IPS-15b (cell line): ENCODE measurements at regions not wholly inside any gene's neighbourhood (a gene's known extent, or its start where the extent isn't known, plus 50 kb on each side); places are given as distances from the start of the nearest gene placed in this dataset.

Experiments used
- H3K27me3 ChIP-seq: one replicate; pipeline ENCODE4 v1.6.1; 2013; ENCODE audit warnings: low read length; ENCODE audit not compliant: control insufficient read depth, insufficient read depth
- H3K36me3 ChIP-seq: one replicate; pipeline ENCODE4 v1.6.1; 2013; ENCODE audit warnings: low read length; ENCODE audit not compliant: control insufficient read depth, insufficient read depth
- H3K4me1 ChIP-seq: one replicate; pipeline ENCODE4 v1.6.1; 2013; ENCODE audit warnings: mild to moderate bottlenecking, low read length; ENCODE audit not compliant: control insufficient read depth, insufficient read depth
- H3K4me3 ChIP-seq: one replicate; pipeline ENCODE4 v1.5.1; 2013; ENCODE audit warnings: low read depth, low read length
- H3K9ac ChIP-seq: one replicate; pipeline ENCODE4 v1.6.1; 2013; ENCODE audit warnings: low read depth, mild to moderate bottlenecking, low read length
- H3K9me3 ChIP-seq: one replicate; pipeline ENCODE4 v1.6.1; 2013; ENCODE audit warnings: mild to moderate bottlenecking, low read length; ENCODE audit not compliant: control insufficient read depth, insufficient read depth

DNA sequence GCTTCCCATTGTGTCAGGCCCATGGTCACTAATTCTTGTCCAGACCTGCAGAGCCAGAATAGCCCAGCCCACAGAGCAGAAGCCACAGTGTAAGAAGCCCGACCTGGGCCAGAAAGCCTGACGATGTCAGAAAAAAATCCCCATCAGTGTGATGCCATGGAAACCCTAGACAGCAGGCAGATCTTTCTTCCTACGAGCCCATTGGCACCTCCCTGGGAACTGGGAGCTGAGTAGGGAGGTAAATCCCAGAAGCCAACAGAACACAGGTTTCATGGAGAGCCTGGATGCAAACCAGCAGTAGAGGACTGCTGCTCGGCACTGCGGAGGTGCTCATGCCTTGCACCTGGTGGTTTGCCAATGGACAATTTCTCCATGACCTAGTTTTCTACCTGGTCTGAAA, 82.2 kb upstream of the SLC22A16 start:
- peaks cover under 1% of the 10 kb centered on the region for H3K4me1 ChIP-seq
- no peak overlapping the region for H3K4me3 ChIP-seq
- no peaks in the 10 kb centered on the region for H3K27me3 ChIP-seq

DNA sequence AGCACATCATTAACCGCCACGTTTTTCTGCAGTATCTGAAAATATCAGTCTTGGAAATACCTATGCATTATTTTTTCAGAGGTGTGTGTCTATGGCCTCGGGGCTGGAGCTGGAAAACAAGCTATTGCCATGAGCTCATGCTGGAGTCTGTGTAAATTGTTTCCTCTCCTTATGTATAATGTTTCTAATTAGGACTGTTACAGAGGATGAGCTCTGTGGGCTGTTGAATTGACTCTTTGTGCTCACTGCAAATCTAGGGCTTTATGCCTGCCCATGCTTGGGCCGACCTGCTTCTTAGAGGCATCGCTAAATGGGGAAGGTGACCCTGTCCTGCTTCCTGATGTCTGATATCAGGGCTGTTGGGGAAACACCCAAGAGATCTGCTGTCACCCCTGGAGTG, 80.8 kb upstream of the SLC22A16 start:
- H3K4me3 ChIP-seq = no peak overlapping the region
- H3K9ac ChIP-seq = no peak overlapping the region
- H3K27me3 ChIP-seq = no peaks in the 10 kb centered on the region
- H3K4me1 ChIP-seq = no peaks in the 10 kb centered on the region
- no peaks in the 10 kb centered on the region for H3K36me3 ChIP-seq
- no peaks in the 10 kb centered on the region for H3K9me3 ChIP-seq

More for the DNA sequence above, 82.2 kb upstream of the SLC22A16 start:
- H3K9ac ChIP-seq = no peak overlapping the region
- H3K36me3 ChIP-seq = no peaks in the 10 kb centered on the region
- no peaks in the 10 kb centered on the region for H3K9me3 ChIP-seq

DNA sequence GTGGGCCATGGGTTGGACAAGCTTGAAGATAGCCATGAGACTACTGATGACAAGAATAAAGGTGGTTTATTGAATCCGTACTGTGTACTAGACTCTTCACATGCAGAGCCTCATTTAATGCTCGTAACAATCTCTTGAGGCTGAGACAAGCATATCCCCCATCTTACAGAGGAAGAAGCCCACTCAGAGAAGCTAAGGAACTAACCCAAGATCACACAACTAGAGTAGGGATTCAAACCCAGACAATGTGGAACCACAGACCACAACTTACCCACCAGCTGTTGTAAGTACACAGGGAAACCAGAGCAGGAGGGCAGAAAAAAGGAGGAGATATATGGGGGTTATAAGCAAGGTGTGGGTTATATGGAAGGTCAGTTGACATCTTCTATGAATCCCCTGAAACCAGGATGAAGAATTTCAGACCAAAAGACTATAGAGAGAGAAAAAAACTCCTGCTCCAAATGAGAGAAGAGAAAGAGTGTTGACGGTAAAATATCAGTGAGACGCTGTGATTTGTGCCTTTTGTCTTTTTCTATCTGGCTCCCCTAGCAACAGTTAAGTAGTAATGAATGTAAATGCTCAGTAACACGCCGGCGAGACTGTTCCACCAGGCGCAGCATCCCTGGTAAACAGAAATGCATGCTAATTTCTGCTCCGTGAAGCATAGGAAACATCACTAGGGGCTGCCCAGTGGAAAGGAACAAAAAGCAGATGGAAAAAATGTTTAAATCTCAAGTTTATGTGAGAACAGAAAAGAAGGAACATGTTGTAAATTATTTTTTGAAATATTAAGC, 80.1 kb upstream of the SLC22A16 start:
- no peaks in the 10 kb centered on the region for H3K9me3 ChIP-seq

DNA sequence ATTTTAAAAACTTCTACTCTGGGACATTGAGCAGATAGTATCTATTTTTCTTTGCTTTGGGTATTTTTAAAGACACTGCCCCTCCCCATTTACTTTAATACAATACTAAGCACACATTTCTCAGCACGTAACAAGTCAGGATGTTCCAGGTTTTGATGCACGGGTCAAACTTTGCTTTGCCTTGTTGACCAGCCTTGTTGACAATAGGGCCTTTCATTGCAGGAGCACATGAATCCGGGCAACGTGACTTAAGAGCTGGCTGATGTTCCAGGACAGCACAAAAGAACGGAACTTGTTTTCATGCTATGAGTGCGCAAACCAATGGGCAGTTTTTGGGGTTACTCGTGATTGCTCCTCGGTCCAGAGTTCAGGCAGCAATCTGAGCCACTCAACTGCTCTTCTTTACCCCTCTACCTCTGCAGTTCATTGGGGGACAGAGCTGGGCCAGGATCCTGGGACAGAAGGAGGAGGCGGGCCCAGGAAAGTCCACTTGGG, 78.6 kb upstream of the SLC22A16 start:
- no peak overlapping the region for H3K9ac ChIP-seq
- no peaks in the 10 kb centered on the region for H3K9me3 ChIP-seq
- H3K27me3 ChIP-seq = no peaks in the 10 kb centered on the region
- H3K36me3 ChIP-seq = no peaks in the 10 kb centered on the region
- H3K4me1 ChIP-seq = no peaks in the 10 kb centered on the region
- H3K4me3 ChIP-seq = no peak overlapping the region

More for the DNA sequence above, 80.1 kb upstream of the SLC22A16 start:
- Histone ChIP-seq H3K4me1 (no peaks in the 10 kb centered on the region), H3K4me3 (no peak overlapping the region), H3K9ac (no peak overlapping the region), H3K27me3 (no peaks in the 10 kb centered on the region), H3K36me3 (no peaks in the 10 kb centered on the region)

DNA sequence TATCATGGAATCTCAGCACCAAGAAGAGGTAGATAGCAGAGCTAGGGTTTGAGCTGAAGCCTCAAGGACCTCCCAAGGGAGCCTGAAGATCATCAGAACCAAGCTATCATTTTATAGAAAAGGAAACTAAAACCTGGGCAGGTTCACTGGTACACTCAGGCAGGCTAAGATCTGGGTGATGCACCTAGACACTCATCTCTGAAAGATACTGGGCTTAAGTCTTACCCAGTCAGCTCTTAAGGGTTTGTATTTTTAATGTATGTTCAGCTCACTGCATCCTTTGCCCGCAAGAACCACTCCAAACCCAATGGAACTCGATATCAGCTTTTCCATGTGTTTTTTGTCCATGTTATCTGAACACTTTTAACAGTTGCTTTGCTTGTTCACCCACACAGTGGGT, 78.0 kb upstream of the SLC22A16 start:
- Histone ChIP-seq H3K9me3 (no peaks in the 10 kb centered on the region), H3K27me3 (no peaks in the 10 kb centered on the region), H3K36me3 (no peaks in the 10 kb centered on the region), H3K4me3 (no peak overlapping the region), H3K9ac (no peak overlapping the region), H3K4me1 (no peaks in the 10 kb centered on the region)

DNA sequence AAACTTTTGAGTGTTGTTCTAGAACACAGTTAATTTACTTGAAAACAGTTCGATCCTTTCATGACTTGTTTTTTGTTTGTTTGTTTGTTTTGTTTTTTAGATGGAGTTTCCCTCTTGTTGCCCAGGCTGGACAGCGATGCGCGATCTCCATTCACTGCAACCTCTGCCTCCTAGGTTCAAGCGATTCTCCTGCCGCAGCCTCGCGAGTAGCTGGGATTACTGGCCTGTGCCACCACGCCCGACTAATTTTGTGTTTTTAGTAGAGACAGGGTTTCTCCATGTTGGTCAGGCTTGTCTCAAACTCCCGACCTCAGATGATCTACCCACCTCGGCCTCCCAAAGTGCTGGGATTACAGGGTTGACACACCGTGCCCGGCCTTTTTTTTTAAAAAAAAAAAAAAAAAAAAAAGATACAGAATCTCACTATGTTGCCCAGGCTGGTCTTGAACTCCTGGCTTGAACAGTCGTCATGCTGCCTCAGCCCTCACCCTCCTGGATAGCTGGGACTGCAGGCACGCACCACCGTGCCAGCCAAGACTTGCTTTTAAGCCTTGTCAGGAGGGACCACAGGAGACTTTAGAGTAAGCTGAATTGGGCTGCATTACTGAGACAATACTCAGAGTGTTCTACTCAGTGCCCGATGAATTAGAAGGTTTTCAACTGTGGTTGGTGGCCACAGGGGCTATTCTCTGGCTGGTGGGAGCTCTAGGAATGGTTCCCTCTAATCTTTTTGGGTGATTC, 76.7 kb upstream of the SLC22A16 start:
- no peaks in the 10 kb centered on the region for H3K9me3 ChIP-seq
- no peaks in the 10 kb centered on the region for H3K4me1 ChIP-seq
- H3K27me3 ChIP-seq = no peaks in the 10 kb centered on the region
- no peak overlapping the region for H3K4me3 ChIP-seq
- no peaks in the 10 kb centered on the region for H3K36me3 ChIP-seq
- H3K9ac ChIP-seq = no peak overlapping the region

DNA sequence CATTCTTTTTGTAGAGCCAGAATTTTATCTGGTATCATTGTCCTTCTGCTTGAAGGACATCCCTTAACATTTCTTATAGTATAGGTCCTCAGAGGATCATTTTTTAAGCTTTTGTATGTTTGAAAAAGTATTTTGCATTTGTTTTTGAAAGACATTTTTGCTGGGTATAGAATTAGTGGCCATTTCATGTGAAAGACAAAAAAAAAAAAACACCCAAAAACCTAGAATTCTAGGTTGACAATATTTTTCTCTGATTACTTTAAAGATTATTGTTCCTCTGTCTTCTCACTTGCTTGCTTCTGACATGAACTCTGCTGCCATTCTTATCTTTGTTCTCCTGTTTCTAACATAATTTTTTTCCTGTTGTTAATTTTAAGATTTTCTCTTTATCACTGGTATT, 75.7 kb upstream of the SLC22A16 start:
- H3K4me3 ChIP-seq = no peak overlapping the region
- no peaks in the 10 kb centered on the region for H3K36me3 ChIP-seq
- no peak overlapping the region for H3K9ac ChIP-seq
- no peaks in the 10 kb centered on the region for H3K4me1 ChIP-seq
- no peaks in the 10 kb centered on the region for H3K9me3 ChIP-seq
- H3K27me3 ChIP-seq = no peaks in the 10 kb centered on the region

DNA sequence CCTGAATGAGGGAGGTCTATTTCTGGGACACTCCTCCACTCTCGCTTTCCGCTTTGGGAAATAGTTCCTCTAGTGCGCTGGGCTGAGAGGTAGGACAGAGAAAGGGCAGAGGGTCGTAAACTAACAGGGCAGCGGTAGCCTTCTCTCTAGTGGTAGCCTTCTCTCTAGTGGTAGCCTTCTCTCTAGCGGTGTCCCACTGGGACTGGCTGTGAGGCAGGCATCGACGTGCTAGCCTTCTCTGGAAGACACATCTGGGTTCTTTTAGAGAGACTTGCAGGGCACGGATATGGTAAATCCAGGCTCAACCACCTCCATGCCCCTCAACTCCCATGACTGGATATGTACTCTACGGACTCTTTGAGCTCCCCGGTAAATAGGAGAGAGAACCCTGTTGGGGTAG, 74.7 kb upstream of the SLC22A16 start:
- Histone ChIP-seq H3K36me3 (no peaks in the 10 kb centered on the region), H3K9me3 (no peaks in the 10 kb centered on the region), H3K27me3 (no peaks in the 10 kb centered on the region)

DNA sequence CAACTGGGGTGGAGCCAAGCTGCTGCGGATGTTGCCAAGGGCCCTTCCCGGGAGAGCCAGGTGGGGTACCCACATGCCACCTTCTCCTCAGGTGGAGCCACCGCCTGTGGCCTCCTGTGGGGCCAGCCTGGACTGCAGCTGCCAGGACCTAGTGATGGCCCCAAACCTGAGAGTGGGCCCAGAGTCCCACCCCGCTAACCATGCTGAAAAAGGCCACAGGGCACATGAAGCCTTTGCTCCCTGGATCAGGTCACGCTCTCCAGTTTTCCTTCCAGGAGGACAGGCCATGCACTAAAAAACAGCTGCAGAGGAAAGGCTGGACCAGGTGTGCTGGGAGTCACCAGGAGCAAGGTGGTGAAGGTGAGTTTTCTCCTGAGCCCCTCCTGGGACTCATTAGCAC, 73.9 kb upstream of the SLC22A16 start:
- Histone ChIP-seq H3K4me1 (no peaks in the 10 kb centered on the region), H3K36me3 (no peaks in the 10 kb centered on the region), H3K27me3 (no peaks in the 10 kb centered on the region), H3K4me3 (no peak overlapping the region), H3K9ac (no peak overlapping the region), H3K9me3 (no peaks in the 10 kb centered on the region)

More for the DNA sequence above, 74.7 kb upstream of the SLC22A16 start:
- Histone ChIP-seq H3K4me1 (no peaks in the 10 kb centered on the region), H3K4me3 (no peak overlapping the region), H3K9ac (no peak overlapping the region)

DNA sequence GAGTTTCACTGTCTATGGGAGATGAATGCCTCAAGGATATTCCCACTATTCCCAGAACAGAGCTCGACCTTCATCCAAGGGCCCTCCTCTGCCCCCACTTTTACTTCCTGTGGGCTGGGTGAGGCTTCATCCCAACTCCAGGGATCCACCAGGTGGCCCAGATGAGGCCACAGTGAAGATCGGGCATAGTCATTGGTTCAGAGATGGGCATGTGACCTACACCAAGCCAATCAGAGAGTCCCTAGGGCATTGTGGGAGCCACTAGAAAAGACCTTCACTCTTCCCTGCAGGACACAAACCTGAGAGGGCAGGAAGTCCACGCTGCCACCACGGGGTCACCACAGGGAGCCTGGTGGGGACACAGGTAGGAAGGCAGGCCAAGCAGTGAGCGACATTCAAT, 72.9 kb upstream of the SLC22A16 start:
- H3K9me3 ChIP-seq = no peaks in the 10 kb centered on the region
- H3K4me1 ChIP-seq = no peaks in the 10 kb centered on the region
- H3K36me3 ChIP-seq = no peaks in the 10 kb centered on the region
- no peak overlapping the region for H3K4me3 ChIP-seq
- H3K27me3 ChIP-seq = no peaks in the 10 kb centered on the region
- H3K9ac ChIP-seq = no peak overlapping the region

DNA sequence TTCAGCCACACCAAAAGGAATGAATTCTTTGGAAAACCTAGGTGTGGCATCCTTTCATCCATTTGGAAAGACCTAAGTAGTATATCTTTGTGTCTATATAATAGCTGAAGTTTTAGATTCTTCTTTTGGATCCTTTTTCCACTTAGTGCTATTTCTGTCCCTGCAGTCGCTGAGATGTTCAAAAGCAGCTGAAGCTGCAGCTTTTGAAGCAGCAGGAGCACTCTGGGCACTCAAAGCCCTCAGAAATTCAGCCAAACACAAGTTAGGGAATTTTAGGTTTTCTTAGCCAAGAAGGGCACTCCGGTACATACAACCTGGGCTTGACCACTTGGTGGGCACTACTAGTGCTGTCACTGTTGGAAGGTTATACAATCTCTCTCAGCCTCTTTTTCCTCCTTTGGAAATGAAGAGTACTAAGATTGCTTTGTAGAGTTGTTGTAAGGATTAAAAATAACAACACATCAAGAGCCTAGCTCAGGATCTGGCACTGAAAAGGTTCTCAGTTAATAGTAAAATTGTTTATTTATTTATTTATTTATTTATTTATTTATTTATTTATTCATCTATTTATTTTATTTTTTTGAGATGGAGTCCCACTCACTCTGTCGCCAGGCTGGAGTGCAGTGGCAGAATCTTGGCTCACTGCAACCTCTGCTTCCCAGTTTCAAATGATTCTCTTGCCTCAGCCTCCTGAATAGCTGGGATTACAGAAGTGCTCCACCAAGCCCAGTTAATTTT, 71.9 kb upstream of the SLC22A16 start:
- H3K9ac ChIP-seq = no peak overlapping the region

More for the DNA sequence above, 71.9 kb upstream of the SLC22A16 start:
- Histone ChIP-seq H3K4me1 (no peaks in the 10 kb centered on the region), H3K27me3 (no peaks in the 10 kb centered on the region), H3K36me3 (no peaks in the 10 kb centered on the region), H3K4me3 (no peak overlapping the region), H3K9me3 (no peaks in the 10 kb centered on the region)
